ENCODE measurements at regions not wholly inside any gene's neighbourhood (a gene's known extent, or its start where the extent isn't known, plus 50 kb on each side); places are given as distances from the start of the nearest gene placed in this dataset.

DNA sequence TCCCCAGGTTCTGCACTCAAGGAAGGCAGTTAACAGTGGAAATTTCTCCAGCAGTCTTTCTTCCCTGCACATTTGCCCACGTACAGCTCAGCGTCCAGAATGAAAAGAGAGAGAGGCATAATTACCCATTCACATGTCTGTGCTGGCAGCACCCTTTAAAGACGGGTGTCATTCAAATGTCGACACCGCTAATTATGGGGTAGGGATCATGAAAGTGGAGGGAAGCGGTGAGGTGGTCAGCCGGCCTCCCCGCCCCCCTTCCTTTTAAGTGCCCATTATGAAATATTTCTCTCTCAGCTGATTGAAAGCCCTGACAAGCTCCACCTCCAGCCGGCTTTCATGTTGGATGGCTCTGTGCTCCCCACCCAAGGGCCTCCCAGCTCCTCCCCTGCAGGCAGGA lies 246.1 kb downstream of the BMP7 start:
- TF ChIP-seq, protein P1, sequence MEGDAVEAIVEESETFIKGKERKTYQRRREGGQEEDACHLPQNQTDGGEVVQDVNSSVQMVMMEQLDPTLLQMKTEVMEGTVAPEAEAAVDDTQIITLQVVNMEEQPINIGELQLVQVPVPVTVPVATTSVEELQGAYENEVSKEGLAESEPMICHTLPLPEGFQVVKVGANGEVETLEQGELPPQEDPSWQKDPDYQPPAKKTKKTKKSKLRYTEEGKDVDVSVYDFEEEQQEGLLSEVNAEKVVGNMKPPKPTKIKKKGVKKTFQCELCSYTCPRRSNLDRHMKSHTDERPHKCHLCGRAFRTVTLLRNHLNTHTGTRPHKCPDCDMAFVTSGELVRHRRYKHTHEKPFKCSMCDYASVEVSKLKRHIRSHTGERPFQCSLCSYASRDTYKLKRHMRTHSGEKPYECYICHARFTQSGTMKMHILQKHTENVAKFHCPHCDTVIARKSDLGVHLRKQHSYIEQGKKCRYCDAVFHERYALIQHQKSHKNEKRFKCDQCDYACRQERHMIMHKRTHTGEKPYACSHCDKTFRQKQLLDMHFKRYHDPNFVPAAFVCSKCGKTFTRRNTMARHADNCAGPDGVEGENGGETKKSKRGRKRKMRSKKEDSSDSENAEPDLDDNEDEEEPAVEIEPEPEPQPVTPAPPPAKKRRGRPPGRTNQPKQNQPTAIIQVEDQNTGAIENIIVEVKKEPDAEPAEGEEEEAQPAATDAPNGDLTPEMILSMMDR (IDR thresholded peaks at IDR 0.05) = no peak
- TF ChIP-seq POLR2AphosphoS5 (IDR thresholded peaks at IDR 0.05; ENCODE audit: insufficient read depth in 1 of 2, low read depth in 1 of 2) (no peak), POLR2A (IDR thresholded peaks at IDR 0.05) (no peak)

Measured in vagina (tissue), 2 donors.